ENCODE measurements at regions not wholly inside any gene's neighbourhood (a gene's known extent, or its start where the extent isn't known, plus 50 kb on each side); places are given as distances from the start of the nearest gene placed in this dataset.

GRCh38 chr17:73998249-73998648, 205.2 kb upstream of the RPL38 start:
- Histone ChIP-seq H3F3A (ENCODE audit: insufficient read depth, low read length, poor library complexity, severe bottlenecking) (no peaks in the 10 kb centered on the region), H3K36me3 (ENCODE audit: insufficient read depth, low read length) (no peaks in the 10 kb centered on the region), H3K4me3 (ENCODE audit: low read length) (no peak overlapping the region), H3K79me2 (replicated peaks; ENCODE audit: insufficient read depth, low read length) (no peaks in the 10 kb centered on the region), H3K4me2 (ENCODE audit: low read length) (no peak overlapping the region), H4K20me1 (ENCODE audit: insufficient read depth) (no peaks in the 10 kb centered on the region), H3K9me2 (ENCODE audit: insufficient read depth, low read length) (no peaks in the 10 kb centered on the region), H2AFZ (ENCODE audit: low read depth, low read length) (no peak overlapping the region), H3K27ac (ENCODE audit: low read length) (no peak overlapping the region), H3K9me3 (ENCODE audit: low read length) (no peaks in the 10 kb centered on the region), H3K27me3 (ENCODE audit: insufficient read depth, low read depth, low read length) (no peaks in the 10 kb centered on the region), H3K9ac (ENCODE audit: low read length) (no peak overlapping the region)
- no peak for TF ChIP-seq EZH2 (IDR thresholded peaks at IDR 0.05; ENCODE audit: borderline replicate concordance, insufficient read depth, low read length, poor library complexity, severe bottlenecking)
- no peak for TF ChIP-seq SMC3 (conservative IDR thresholded peaks at IDR 0.05; ENCODE audit: poor library complexity)
- no peak for TF ChIP-seq RAD21 (conservative IDR thresholded peaks at IDR 0.05)
- no peak for TF ChIP-seq TAF1 (IDR thresholded peaks at IDR 0.05; ENCODE audit: low read depth)
- no peak for TF ChIP-seq REST (IDR thresholded peaks at IDR 0.05; ENCODE audit: borderline replicate concordance)
- no peak for TF ChIP-seq POLR2AphosphoS5 (IDR thresholded peaks at IDR 0.05)
- TF ChIP-seq CTCF (IDR thresholded peaks at IDR 0.05; ENCODE audit: poor library complexity, severe bottlenecking): no peak
- TF ChIP-seq MXI1 (conservative IDR thresholded peaks at IDR 0.05; ENCODE audit: poor library complexity, severe bottlenecking): no peak
- no peak for TF ChIP-seq EP300 (conservative IDR thresholded peaks at IDR 0.05; ENCODE audit: poor library complexity, severe bottlenecking)

DNA sequence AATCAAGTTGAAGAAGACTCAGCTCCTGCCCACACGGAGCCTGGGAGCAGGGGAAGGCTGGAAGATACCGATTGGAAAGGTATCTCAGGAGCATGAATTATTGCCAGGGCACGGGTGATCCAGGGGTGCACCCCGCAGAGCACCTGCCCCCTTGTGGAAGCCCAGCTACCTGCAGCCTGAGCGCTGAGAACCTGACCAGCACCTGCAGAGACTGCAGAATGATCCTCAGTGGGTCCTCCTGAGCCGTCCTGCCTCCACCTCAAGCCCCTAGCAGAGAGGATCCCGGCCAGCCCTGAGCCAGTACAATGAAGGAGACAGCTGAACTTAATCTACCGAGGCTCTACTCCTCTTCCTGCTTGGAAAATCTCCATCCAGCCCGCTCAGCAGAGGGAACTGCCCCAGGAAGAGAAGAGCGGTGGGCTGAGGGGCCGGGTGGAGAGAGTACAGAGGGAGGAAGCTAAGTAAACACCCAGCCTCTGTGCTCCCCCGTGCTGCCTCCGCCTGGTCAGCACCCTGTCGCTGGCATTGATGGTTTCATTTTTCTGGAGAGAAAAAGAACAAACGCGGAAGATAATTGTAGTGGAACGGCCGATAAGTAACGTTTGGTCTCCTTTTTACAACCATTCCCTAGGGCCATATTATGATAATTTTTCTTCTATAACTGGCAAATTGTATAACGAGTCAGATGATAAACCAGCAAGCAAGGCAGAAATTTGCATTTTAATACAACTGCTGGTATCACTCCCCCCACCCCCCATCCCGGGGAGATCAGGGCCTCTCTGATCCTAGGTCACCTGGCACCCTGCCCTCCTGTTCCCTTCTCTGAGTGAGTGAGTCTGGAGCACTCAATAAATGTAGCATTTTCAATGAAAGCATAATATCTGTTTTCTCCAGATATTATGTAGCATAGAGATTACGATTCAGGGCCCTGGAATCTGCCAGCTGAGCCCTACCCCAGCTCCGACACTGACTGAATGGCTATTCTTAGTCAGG, 204.5 kb upstream of the RPL38 start:
- H3K9me3 ChIP-seq (ENCODE audit: low read length): no peaks in the 10 kb centered on the region
- no peaks in the 10 kb centered on the region for H4K20me1 ChIP-seq (ENCODE audit: insufficient read depth)
- H3K4me3 ChIP-seq (ENCODE audit: low read length): no peak overlapping the region
- TF ChIP-seq SMC3 (conservative IDR thresholded peaks at IDR 0.05; ENCODE audit: poor library complexity): peak; percentile 71
- peak; percentile 63 for TF ChIP-seq RAD21 (conservative IDR thresholded peaks at IDR 0.05)
- no peak for TF ChIP-seq REST (IDR thresholded peaks at IDR 0.05; ENCODE audit: borderline replicate concordance)
- TF ChIP-seq CTCF (IDR thresholded peaks at IDR 0.05; ENCODE audit: poor library complexity, severe bottlenecking): peak; percentile 69
- H3K9ac ChIP-seq (ENCODE audit: low read length): peak overlapping the region; percentile 5
- no peaks in the 10 kb centered on the region for H3K9me2 ChIP-seq (ENCODE audit: insufficient read depth, low read length)
- no peaks in the 10 kb centered on the region for H3F3A ChIP-seq (ENCODE audit: insufficient read depth, low read length, poor library complexity, severe bottlenecking)
- H2AFZ ChIP-seq (ENCODE audit: low read depth, low read length): no peak overlapping the region
- no peaks in the 10 kb centered on the region for H3K79me2 ChIP-seq (replicated peaks; ENCODE audit: insufficient read depth, low read length)
- H3K36me3 ChIP-seq (ENCODE audit: insufficient read depth, low read length): no peaks in the 10 kb centered on the region
- no peak overlapping the region for H3K4me2 ChIP-seq (ENCODE audit: low read length)
- H3K27ac ChIP-seq (ENCODE audit: low read length): peak overlapping the region; percentile 14
- H3K27me3 ChIP-seq (ENCODE audit: insufficient read depth, low read depth, low read length): no peaks in the 10 kb centered on the region

Measured in neural cell (in vitro differentiated cells).